ENCODE measurements at regions not wholly inside any gene's neighbourhood (a gene's known extent, or its start where the extent isn't known, plus 50 kb on each side); places are given as distances from the start of the nearest gene placed in this dataset.

GRCh38 chr2:47315475-47315874 is 53.6 kb upstream of the EPCAM start:
- DNase-seq, result no peak

DNA sequence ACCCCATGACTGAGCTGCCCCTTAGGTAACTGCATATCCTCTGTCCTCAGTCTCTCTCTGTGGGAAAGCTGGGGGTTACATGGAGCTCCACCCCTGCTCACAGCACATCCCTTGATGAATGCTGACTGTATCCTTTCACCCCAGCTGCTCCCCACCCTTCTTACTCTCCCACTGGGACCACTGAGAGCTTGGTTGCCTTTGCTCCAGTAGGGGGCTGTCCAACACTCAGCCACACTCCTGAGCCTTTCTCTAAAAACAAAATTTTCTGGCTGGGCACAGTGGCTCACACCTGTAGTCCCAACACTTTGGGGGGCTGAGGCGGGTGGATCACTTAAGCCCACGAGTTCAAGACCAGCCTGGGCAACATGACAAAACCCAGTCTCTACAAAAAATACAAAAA is 55.4 kb upstream of the EPCAM start:
- no peak for DNase-seq

- DNase-seq, result no peak
Measured at GRCh38 chr2:47313141-47313691, 55.9 kb upstream of the EPCAM start.

- DNase-seq, result no peak
Measured at GRCh38 chr2:47312491-47312850, 56.6 kb upstream of the EPCAM start.

- no peak for DNase-seq
Measured at GRCh38 chr2:47311764-47312490, 57.2 kb upstream of the EPCAM start.

GRCh38 chr2:47310801-47311560 is 58.1 kb upstream of the EPCAM start:
- DNase-seq, result no peak

- DNase-seq, result peak; percentile 59
Measured at GRCh38 chr2:47309952-47310800, 58.9 kb upstream of the EPCAM start.

GRCh38 chr2:47309472-47309951 is 59.6 kb upstream of the EPCAM start:
- DNase-seq, result no peak

GRCh38 chr2:47307066-47307465 is 62.0 kb upstream of the EPCAM start:
- no peak for DNase-seq

GRCh38 chr2:47304654-47305053 is 64.5 kb upstream of the EPCAM start:
- DNase-seq, result no peak

DNA sequence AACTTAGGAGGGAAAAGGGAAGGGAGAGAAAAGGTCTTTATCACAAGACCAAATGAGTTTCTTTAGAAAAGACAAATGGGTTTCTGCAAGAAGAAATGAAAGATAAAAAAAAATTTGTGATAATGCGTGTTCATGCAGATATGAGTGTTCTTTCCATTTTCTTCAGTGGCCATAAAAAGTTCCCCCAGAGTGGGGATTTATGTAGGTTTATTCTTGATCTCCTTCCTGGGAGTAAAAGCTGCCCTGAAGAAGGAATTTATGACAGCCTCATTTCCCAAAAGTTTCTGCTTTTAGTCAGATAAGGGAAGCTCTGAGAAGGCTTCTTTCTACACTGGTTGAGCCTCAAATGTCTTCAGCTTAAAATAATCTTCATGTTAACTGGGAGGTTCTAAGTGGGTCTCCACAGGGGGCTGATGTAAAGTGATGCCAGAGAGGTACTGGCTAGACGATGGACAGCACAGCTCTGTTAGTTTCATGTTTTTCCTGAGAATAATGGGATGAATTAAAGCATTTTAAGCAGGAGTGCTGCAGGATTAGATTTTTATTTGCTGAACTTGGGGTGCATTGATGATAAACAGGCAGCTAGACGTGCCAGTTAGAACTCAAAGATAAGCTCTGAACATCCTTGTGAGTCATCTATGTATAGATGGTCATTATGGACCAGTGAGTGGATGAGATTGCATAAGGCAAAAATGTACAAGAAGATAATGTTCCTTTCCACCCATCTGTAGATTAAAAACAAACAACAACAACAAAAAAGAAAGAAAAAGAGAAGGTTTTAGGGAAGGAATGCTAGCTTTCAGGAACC is 65.6 kb upstream of the EPCAM start:
- no peak for DNase-seq

- DNase-seq, result no peak
Measured at GRCh38 chr2:47302308-47302707, 66.8 kb upstream of the EPCAM start.

DNA sequence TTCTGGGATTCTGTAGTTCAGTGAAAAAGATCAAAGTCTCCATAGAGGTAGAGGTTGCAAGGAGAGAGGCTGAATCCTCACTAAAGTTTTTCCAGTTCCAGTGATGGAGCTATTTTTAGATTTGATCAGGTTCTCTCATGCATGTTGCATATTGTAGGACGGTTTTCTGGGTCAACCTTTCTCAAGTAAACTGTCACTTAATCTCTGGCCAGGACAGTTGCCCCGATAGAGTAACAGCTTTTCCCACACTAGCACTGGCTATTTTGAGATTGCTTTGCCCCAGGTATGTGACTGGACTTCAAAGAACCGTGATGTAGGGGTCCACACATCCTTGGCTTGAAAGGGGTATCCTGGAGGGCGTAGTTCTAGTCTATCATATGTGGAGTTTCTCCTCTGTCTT is 67.4 kb upstream of the EPCAM start:
- no peak for DNase-seq

DNA sequence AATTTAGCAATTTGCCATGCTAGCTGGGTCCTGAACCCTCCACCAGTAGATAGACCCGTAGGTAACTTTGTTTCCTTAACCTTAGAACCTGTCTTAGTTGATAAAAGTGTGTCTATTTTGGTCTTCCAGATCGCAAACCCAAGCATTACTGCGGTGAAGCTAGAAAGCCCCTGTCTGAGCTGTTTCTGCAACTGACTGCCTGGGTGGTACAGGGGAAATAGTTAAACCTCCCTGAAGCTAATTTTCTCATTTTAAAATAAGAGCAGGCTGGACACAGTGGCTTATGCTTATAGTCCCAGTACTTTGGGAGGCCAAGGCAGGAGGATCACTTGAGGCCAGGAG is 67.9 kb upstream of the EPCAM start:
- no peak for DNase-seq

- DNase-seq, result peak; percentile 70
Measured at GRCh38 chr2:47300609-47301276, 68.4 kb upstream of the EPCAM start.

GRCh38 chr2:47300081-47300480 is 69.0 kb upstream of the EPCAM start:
- no peak for DNase-seq

DNA sequence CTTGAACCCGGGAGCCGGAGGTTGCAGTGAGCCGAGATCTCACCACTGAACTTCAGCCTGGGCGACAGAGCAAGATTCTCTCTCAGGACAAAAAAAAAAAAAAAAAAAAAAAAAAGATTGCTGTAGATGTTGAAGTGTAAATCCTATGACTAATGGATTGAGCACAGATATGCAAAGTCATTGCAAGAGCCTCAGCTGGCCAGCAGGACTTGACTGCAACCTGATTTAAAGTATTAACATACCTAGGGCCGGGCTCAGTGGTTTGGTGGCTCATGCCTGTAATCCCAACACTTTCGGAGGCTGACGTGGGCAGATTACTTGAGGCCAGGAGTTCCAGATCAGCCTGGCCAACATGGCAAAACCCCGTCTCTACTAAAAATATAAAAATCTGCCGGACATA is 69.6 kb upstream of the EPCAM start:
- no peak for DNase-seq

GRCh38 chr2:47298771-47299170 is 70.3 kb upstream of the EPCAM start:
- DNase-seq, result no peak

- DNase-seq, result no peak
Measured at GRCh38 chr2:47297767-47298425, 71.2 kb upstream of the EPCAM start.

- no peak for DNase-seq
Measured at GRCh38 chr2:47295981-47296635, 73.0 kb upstream of the EPCAM start.
